Mesenchymal stem cell (in vitro differentiated cells and primary cell): ENCODE measurements at regions not wholly inside any gene's neighbourhood (a gene's known extent, or its start where the extent isn't known, plus 50 kb on each side); places are given as distances from the start of the nearest gene placed in this dataset.

Experiments used
- DNase-seq: peaks from one replicate; pipeline ENCODE4 v3.0.0-alpha.2; 2013
- H2AFZ ChIP-seq: one replicate; pipeline ENCODE4 v1.6.1; 2013; ENCODE audit warnings: low read depth, mild to moderate bottlenecking, control low read depth, inconsistent platforms, low read length, moderate library complexity
- H2AK5ac ChIP-seq: 2 replicates; pipeline ENCODE4 v1.6.1; 2013; ENCODE audit warnings: low read length, moderate library complexity, mild to moderate bottlenecking, inconsistent platforms; ENCODE audit not compliant: severe bottlenecking
- H2BK120ac ChIP-seq: one replicate; pipeline ENCODE4 v1.6.1; 2013; ENCODE audit warnings: low read depth, mild to moderate bottlenecking, inconsistent platforms, low read length, moderate library complexity
- H2BK12ac ChIP-seq, 2 experiments: one replicate each; pipeline ENCODE4 v1.6.1; 2013; ENCODE audit warnings: inconsistent platforms in 2 of 2, low read length in 2 of 2, mild to moderate bottlenecking in 2 of 2, moderate library complexity in 2 of 2, control low read depth in 1 of 2
- H2BK15ac ChIP-seq: one replicate; pipeline ENCODE4 v1.6.1; 2013; ENCODE audit warnings: mild to moderate bottlenecking, low read depth, inconsistent platforms; ENCODE audit not compliant: poor library complexity, severe bottlenecking
- H2BK5ac ChIP-seq: 2 replicates; pipeline ENCODE4 v1.6.1; 2013; ENCODE audit warnings: low read depth, mild to moderate bottlenecking, low read length, control low read depth, inconsistent platforms; ENCODE audit not compliant: poor library complexity, severe bottlenecking
- H3K14ac ChIP-seq, 2 experiments: one replicate each; pipeline ENCODE4 v1.6.1; 2013; ENCODE audit warnings: inconsistent platforms in 2 of 2, low read length in 2 of 2, control low read depth in 1 of 2, mild to moderate bottlenecking in 1 of 2, moderate library complexity in 1 of 2
- H3K18ac ChIP-seq, 2 experiments: one replicate each; pipeline ENCODE4 v1.6.1; 2013; ENCODE audit warnings: inconsistent platforms in 2 of 2, low read length in 2 of 2, control low read depth in 1 of 2, low read depth in 1 of 2, mild to moderate bottlenecking in 1 of 2
- H3K23ac ChIP-seq, 2 experiments: one replicate each; pipeline ENCODE4 v1.6.1; 2013; ENCODE audit warnings: inconsistent platforms in 2 of 2, low read length in 2 of 2, mild to moderate bottlenecking in 2 of 2, moderate library complexity in 2 of 2, control low read depth in 1 of 2
- H3K27ac ChIP-seq: 2 replicates; pipeline ENCODE4 v1.5.1; 2013; ENCODE audit warnings: mild to moderate bottlenecking, moderate library complexity, low read length, control low read depth, inconsistent platforms; ENCODE audit not compliant: poor library complexity, severe bottlenecking
- H3K27me3 ChIP-seq, 2 experiments: 2 replicates each; pipeline versions ENCODE4 v1.6.1 to v1.7.0; 2013; ENCODE audit warnings: low read length in 2 of 2, mild to moderate bottlenecking in 2 of 2, moderate library complexity in 2 of 2, control low read depth in 1 of 2, inconsistent platforms in 1 of 2; ENCODE audit not compliant: control insufficient read depth in 1 of 2, insufficient read depth in 1 of 2
- H3K36me3 ChIP-seq, 2 experiments: 2 replicates each; pipeline versions ENCODE4 v1.6.1 to v1.7.0; 2013; ENCODE audit warnings: low read length in 2 of 2, control low read depth in 1 of 2, inconsistent platforms in 1 of 2, low read depth in 1 of 2, mild to moderate bottlenecking in 1 of 2; ENCODE audit not compliant: insufficient read depth in 2 of 2, control insufficient read depth in 1 of 2
- H3K4ac ChIP-seq, 2 experiments: one replicate each; pipeline ENCODE4 v1.6.1; 2013; ENCODE audit warnings: inconsistent platforms in 2 of 2, low read length in 2 of 2, mild to moderate bottlenecking in 2 of 2, moderate library complexity in 2 of 2, control low read depth in 1 of 2, low read depth in 1 of 2
- H3K4me1 ChIP-seq: 2 replicates; pipeline ENCODE4 v1.6.1; 2013; ENCODE audit warnings: low read depth, low read length, control low read depth; ENCODE audit not compliant: control insufficient read depth, insufficient read depth
- H3K4me2 ChIP-seq: 2 replicates; pipeline ENCODE4 v1.6.1; 2013; ENCODE audit warnings: low read length, mild to moderate bottlenecking, inconsistent platforms; ENCODE audit not compliant: poor library complexity, severe bottlenecking
- H3K4me3 ChIP-seq, 2 experiments: 2 replicates each; pipeline versions ENCODE4 v1.5.1 to v1.7.0; 2013; ENCODE audit warnings: low read length in 2 of 2, mild to moderate bottlenecking in 2 of 2, control low read depth in 1 of 2, low read depth in 1 of 2; ENCODE audit not compliant: insufficient read depth in 1 of 2
- H3K79me1 ChIP-seq: replicated peaks from 2 replicates; pipeline ENCODE4 v1.6.1; 2013; ENCODE audit warnings: mild to moderate bottlenecking, control low read depth, low read length, inconsistent platforms; ENCODE audit not compliant: poor library complexity, severe bottlenecking
- H3K9ac ChIP-seq: 2 replicates; pipeline ENCODE4 v1.7.0; 2013; ENCODE audit warnings: mild to moderate bottlenecking, low read length, moderate library complexity
- H3K9me3 ChIP-seq: 2 replicates; pipeline ENCODE4 v1.7.0; 2013; ENCODE audit warnings: mild to moderate bottlenecking, low read length; ENCODE audit not compliant: control insufficient read depth
- H4K8ac ChIP-seq: one replicate; pipeline ENCODE4 v1.6.1; 2013; ENCODE audit warnings: inconsistent platforms, mild to moderate bottlenecking, low read length, moderate library complexity
- H4K91ac ChIP-seq: one replicate; pipeline ENCODE4 v1.6.1; 2013; ENCODE audit warnings: mild to moderate bottlenecking, low read length, inconsistent platforms
- WGBS: methylation state at CpG from one replicate; pipeline ENCODE4 v1.1.7; 2013; ENCODE audit warnings: mixed read lengths; 5-methylcytosine and 5-hydroxymethylcytosine counted together

- H4K8ac ChIP-seq: no peak overlapping the region
- no peak overlapping the region for H2AFZ ChIP-seq
- H3K79me1 ChIP-seq: no peaks in the 10 kb centered on the region
- no peak overlapping the region for H4K91ac ChIP-seq
- no peak overlapping the region for H3K27ac ChIP-seq
- no peak overlapping the region for H2BK15ac ChIP-seq
- H3K18ac ChIP-seq: no peak overlapping the region
- no peak overlapping the region for H2BK5ac ChIP-seq
- H3K36me3 ChIP-seq: no peaks in the 10 kb centered on the region
- no peak overlapping the region for H3K4me2 ChIP-seq
- H3K9me3 ChIP-seq: no peaks in the 10 kb centered on the region
- no peaks in the 10 kb centered on the region for H3K27me3 ChIP-seq
- H3K4ac ChIP-seq: no peak overlapping the region
- no peak overlapping the region for H2AK5ac ChIP-seq
- DNase-seq: no peak
- no peak overlapping the region for H3K9ac ChIP-seq
- no peaks in the 10 kb centered on the region for H3K4me1 ChIP-seq
- no peak overlapping the region for H3K4me3 ChIP-seq
- 79% methylated on average over 1 of the region's 3 CpGs for WGBS
- H2BK12ac ChIP-seq: no peak overlapping the region
- no peak overlapping the region for H3K14ac ChIP-seq
- no peak overlapping the region for H2BK120ac ChIP-seq
- H3K23ac ChIP-seq: no peak overlapping the region
Measured at GRCh38 chr7:121633186-121633585, 237.1 kb upstream of the FAM3C start.

- no peak overlapping the region for H4K8ac ChIP-seq
- no peaks in the 10 kb centered on the region for H3K4me1 ChIP-seq
- H3K27ac ChIP-seq: no peak overlapping the region
- H2BK12ac ChIP-seq: no peak overlapping the region
- H2BK15ac ChIP-seq: no peak overlapping the region
- no peak overlapping the region for H3K14ac ChIP-seq
- no peak overlapping the region for H2AK5ac ChIP-seq
- DNase-seq: no peak
- no peak overlapping the region for H2AFZ ChIP-seq
- no peak overlapping the region for H2BK5ac ChIP-seq
- H2BK120ac ChIP-seq: no peak overlapping the region
- no peaks in the 10 kb centered on the region for H3K9me3 ChIP-seq
- H3K4ac ChIP-seq: no peak overlapping the region
- H3K4me3 ChIP-seq: no peak overlapping the region
- no peak overlapping the region for H3K9ac ChIP-seq
- H4K91ac ChIP-seq: no peak overlapping the region
- 88% methylated on average over 3 of the region's 3 CpGs for WGBS
- no peak overlapping the region for H3K18ac ChIP-seq
- H3K79me1 ChIP-seq: no peaks in the 10 kb centered on the region
- no peaks in the 10 kb centered on the region for H3K27me3 ChIP-seq
- H3K4me2 ChIP-seq: no peak overlapping the region
- H3K36me3 ChIP-seq: no peaks in the 10 kb centered on the region
- H3K23ac ChIP-seq: no peak overlapping the region
Measured at GRCh38 chr7:121624958-121625357, 228.8 kb upstream of the FAM3C start.

- no peak overlapping the region for H3K14ac ChIP-seq
- DNase-seq: peak; percentile 16
- H4K91ac ChIP-seq: no peak overlapping the region
- no peak overlapping the region for H3K4me3 ChIP-seq
- no peak overlapping the region for H3K4ac ChIP-seq
- H2AFZ ChIP-seq: no peak overlapping the region
- H3K9me3 ChIP-seq: no peaks in the 10 kb centered on the region
- H3K23ac ChIP-seq: no peak overlapping the region
- H3K27me3 ChIP-seq: no peaks in the 10 kb centered on the region
- H3K18ac ChIP-seq: no peak overlapping the region
- no peak overlapping the region for H2AK5ac ChIP-seq
- H2BK15ac ChIP-seq: no peak overlapping the region
- no peak overlapping the region for H3K4me2 ChIP-seq
- no peak overlapping the region for H4K8ac ChIP-seq
- 50% methylated on average over 2 of the region's 6 CpGs for WGBS
- H3K4me1 ChIP-seq: no peaks in the 10 kb centered on the region
- no peak overlapping the region for H2BK12ac ChIP-seq
- H3K27ac ChIP-seq: no peak overlapping the region
- no peak overlapping the region for H3K9ac ChIP-seq
- H3K36me3 ChIP-seq: no peaks in the 10 kb centered on the region
- no peak overlapping the region for H2BK5ac ChIP-seq
- H2BK120ac ChIP-seq: no peak overlapping the region
- H3K79me1 ChIP-seq: no peaks in the 10 kb centered on the region
Measured at GRCh38 chr7:121623130-121623872, 227.2 kb upstream of the FAM3C start.

- Histone ChIP-seq H2BK5ac (no peak overlapping the region), H3K4ac (no peak overlapping the region), H2BK15ac (no peak overlapping the region), H3K9ac (no peak overlapping the region), H3K79me1 (no peaks in the 10 kb centered on the region), H2AK5ac (no peak overlapping the region), H3K18ac (no peak overlapping the region), H3K4me2 (no peak overlapping the region), H3K4me1 (no peaks in the 10 kb centered on the region), H3K36me3 (no peaks in the 10 kb centered on the region), H3K4me3 (no peak overlapping the region), H3K23ac (no peak overlapping the region), H2AFZ (no peak overlapping the region), H3K9me3 (no peaks in the 10 kb centered on the region), H3K27me3 (no peaks in the 10 kb centered on the region), H4K91ac (no peak overlapping the region), H3K27ac (no peak overlapping the region), H4K8ac (no peak overlapping the region), H2BK120ac (no peak overlapping the region), H3K14ac (no peak overlapping the region), H2BK12ac (no peak overlapping the region)
- WGBS: no CpG with 5 or more reads among the region's 4 CpGs
- DNase-seq: no peak
Measured at GRCh38 chr7:121621937-121622336, 225.8 kb upstream of the FAM3C start.
